Bone marrow (tissue), 2 donors: ENCODE measurements at regions not wholly inside any gene's neighbourhood (a gene's known extent, or its start where the extent isn't known, plus 50 kb on each side); places are given as distances from the start of the nearest gene placed in this dataset.

Source experiments
- DNase-seq, 2 donors: peaks; one replicate each; lab custom pipeline; 2025; lab: John Stamatoyannopoulos, UW

GRCh38 chr12:97181571-97182265, 274.7 kb downstream of the NEDD1 start:
- no peak for DNase-seq

GRCh38 chr12:97182769-97183168, 275.7 kb downstream of the NEDD1 start:
- DNase-seq = no peak

- DNase-seq = no peak
These were observed 277.2 kb downstream of the NEDD1 start for GRCh38 chr12:97184127-97184773.

- no peak for DNase-seq
These were observed 277.0 kb upstream of the RMST start for GRCh38 chr12:97185567-97185966.

GRCh38 chr12:97194546-97194945, 268.1 kb upstream of the RMST start:
- no peak for DNase-seq

- no peak for DNase-seq
These were observed 262.4 kb upstream of the RMST start for GRCh38 chr12:97200181-97200580.

GRCh38 chr12:97203408-97203807, 259.2 kb upstream of the RMST start:
- DNase-seq = no peak

GRCh38 chr12:97209997-97210396, 252.6 kb upstream of the RMST start:
- DNase-seq = no peak

- DNase-seq = no peak
These were observed 251.1 kb upstream of the RMST start for GRCh38 chr12:97211416-97211930.

- DNase-seq = no peak
These were observed 245.8 kb upstream of the RMST start for GRCh38 chr12:97216848-97217247.

GRCh38 chr12:97222391-97222790, 240.2 kb upstream of the RMST start:
- no peak for DNase-seq

GRCh38 chr12:97223419-97223818, 239.2 kb upstream of the RMST start:
- no peak for DNase-seq

- no peak for DNase-seq
These were observed 233.6 kb upstream of the RMST start for GRCh38 chr12:97229004-97229403.

GRCh38 chr12:97235102-97235501, 227.5 kb upstream of the RMST start:
- DNase-seq = no peak

GRCh38 chr12:97246368-97246767, 216.2 kb upstream of the RMST start:
- no peak for DNase-seq

- DNase-seq = no peak
These were observed 212.1 kb upstream of the RMST start for GRCh38 chr12:97250483-97250882.

GRCh38 chr12:97257726-97258125, 204.9 kb upstream of the RMST start:
- DNase-seq = no peak

GRCh38 chr12:97259098-97259497, 203.5 kb upstream of the RMST start:
- no peak for DNase-seq

- no peak for DNase-seq
These were observed 201.8 kb upstream of the RMST start for GRCh38 chr12:97260786-97261185.

- no peak for DNase-seq
These were observed 195.4 kb upstream of the RMST start for GRCh38 chr12:97267166-97267565.

GRCh38 chr12:97267594-97268202, 194.9 kb upstream of the RMST start:
- no peak for DNase-seq

- DNase-seq = no peak
These were observed 190.1 kb upstream of the RMST start for GRCh38 chr12:97272471-97272870.

- no peak for DNase-seq
These were observed 188.2 kb upstream of the RMST start for GRCh38 chr12:97274386-97274785.
